D721Med (cell line): ENCODE measurements at regions not wholly inside any gene's neighbourhood (a gene's known extent, or its start where the extent isn't known, plus 50 kb on each side); places are given as distances from the start of the nearest gene placed in this dataset.
"Not testable (repeated sequence)": the region's sequence is repeated elsewhere in the genome, so short reads cannot be mapped to it uniquely, and the experiment has no call there.

Source experiments
- DNase-seq: peaks from one replicate; pipeline ENCODE4 v3.0.0; 2011; ENCODE audit warnings: low spot score; ENCODE audit not compliant: insufficient read length
- FAIRE-seq: peaks from 2 replicates; lab custom pipeline; 2011; peaks lifted over from hg19 to GRCh38; lab: Jason Lieb, UNC
- TF ChIP-seq, protein P1 (sequence below): IDR thresholded peaks from 2 replicates; pipeline ENCODE4 v1.5.1; 2012; ENCODE audit warnings: mild to moderate bottlenecking, control low read depth; ENCODE audit not compliant: insufficient read depth; ENCODE audit errors: missing control alignments

GRCh38 chr5:113713051-113713450, 199.6 kb downstream of the YTHDC2 start:
- TF ChIP-seq, protein P1, sequence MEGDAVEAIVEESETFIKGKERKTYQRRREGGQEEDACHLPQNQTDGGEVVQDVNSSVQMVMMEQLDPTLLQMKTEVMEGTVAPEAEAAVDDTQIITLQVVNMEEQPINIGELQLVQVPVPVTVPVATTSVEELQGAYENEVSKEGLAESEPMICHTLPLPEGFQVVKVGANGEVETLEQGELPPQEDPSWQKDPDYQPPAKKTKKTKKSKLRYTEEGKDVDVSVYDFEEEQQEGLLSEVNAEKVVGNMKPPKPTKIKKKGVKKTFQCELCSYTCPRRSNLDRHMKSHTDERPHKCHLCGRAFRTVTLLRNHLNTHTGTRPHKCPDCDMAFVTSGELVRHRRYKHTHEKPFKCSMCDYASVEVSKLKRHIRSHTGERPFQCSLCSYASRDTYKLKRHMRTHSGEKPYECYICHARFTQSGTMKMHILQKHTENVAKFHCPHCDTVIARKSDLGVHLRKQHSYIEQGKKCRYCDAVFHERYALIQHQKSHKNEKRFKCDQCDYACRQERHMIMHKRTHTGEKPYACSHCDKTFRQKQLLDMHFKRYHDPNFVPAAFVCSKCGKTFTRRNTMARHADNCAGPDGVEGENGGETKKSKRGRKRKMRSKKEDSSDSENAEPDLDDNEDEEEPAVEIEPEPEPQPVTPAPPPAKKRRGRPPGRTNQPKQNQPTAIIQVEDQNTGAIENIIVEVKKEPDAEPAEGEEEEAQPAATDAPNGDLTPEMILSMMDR, result no peak
- DNase-seq (no peak), FAIRE-seq (no peak)

DNA sequence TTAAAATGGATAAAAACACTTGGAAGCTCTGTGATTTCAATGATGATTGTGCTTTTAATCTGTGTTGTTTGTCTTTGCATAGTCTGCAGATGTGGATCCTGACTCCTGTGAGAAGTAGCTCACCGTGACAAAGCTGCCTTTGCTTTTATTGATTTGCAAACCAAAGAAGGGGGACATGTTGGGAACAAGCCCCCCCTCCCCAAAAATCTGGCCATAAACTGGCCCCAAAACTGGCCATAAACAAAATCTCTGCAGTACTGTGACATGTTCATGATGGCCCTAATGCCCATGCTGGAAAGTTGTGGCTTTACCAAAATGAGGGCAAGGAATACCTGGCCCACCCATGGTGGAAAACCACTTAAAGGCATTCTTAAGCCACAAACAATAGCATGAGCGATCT, 202.4 kb downstream of the YTHDC2 start:
- not testable (repeated sequence) for FAIRE-seq, DNase-seq

DNA sequence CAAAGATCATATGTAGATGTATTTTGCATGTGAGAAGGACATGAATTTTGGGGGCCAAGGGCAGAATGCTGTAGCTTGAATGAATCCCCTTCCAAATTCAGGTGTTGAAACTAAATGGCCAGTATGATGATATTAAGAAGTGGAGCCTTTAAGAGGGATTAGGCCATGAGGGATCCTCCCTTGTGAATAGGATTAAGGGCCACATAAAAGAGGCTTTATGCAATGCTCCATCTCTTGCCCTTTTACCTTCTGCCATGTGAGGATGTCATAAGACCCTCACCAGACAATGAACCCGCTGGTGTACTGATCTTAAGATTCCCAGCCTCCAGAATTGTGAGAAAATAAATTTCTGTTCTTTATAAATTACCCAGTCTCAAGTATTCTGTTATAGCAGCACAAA, 206.1 kb downstream of the YTHDC2 start:
- TF ChIP-seq, protein P1, result no peak
- FAIRE-seq (peak; percentile 55), DNase-seq (no peak)

DNA sequence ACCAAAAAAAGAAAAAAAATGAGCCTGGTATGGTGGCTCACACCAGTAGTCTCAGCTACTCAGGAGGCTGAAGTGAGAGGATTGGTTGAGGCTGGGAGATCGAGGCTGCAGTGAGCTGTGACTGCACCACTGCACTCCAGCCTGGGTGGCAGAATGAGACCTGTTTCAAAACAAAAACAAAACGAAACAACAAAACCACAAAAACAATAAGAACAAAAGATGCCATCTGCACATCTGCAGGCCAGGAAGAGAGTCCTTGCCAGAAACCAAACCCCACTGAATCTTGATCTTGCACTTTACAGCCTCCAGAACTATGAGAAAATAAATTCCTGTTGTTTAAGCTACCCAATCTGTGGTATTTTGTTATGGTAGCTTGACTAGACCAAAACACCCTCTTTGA, 207.7 kb downstream of the YTHDC2 start:
- DNase-seq (no peak), FAIRE-seq (no peak)
- TF ChIP-seq, protein P1, result no peak

DNA sequence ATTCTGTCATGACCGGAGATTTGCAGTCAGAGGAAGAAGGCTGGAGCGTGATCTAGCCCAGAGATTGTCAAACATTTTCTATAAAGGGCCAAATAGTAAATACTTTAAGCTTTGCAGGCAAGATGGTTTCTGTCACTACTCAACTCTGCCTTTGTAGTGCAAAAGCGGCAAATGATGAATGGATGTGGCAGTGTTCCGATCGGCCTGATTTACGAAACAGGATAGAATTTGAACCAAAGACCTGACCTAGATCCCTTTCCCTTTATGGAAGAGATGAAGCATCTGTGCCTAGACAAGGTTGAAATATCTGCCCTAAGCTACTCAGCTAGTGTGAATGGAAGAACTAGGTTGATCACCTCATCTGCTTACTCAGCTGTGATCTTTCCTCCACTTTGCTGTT, 209.5 kb downstream of the YTHDC2 start:
- TF ChIP-seq, protein P1, result no peak
- DNase-seq (no peak), FAIRE-seq (no peak)

- DNase-seq (no peak), FAIRE-seq (no peak)
- TF ChIP-seq, protein P1, result no peak
Measured at GRCh38 chr5:113735751-113736150, 222.3 kb downstream of the YTHDC2 start.

DNA sequence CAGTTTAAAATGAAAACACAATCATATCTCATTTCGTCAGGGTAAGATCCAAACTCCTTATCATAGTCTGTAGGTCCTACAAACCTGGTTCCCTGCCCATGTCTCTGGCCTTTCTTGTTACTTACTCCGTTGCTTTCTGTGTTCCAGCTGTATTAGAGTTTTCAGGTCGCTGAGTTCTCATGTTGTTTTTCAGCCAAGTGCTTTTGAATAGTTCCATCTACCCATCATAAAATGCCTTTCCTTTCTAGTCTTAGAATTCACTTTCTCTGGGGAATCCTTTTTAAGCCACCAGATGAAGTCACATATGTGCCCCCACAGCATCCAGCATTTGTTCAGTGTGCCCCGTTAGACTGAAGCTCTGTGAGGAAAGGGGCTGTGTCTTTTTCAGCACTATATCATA, 228.7 kb downstream of the YTHDC2 start:
- DNase-seq (no peak), FAIRE-seq (no peak)
- TF ChIP-seq, protein P1, result no peak

DNA sequence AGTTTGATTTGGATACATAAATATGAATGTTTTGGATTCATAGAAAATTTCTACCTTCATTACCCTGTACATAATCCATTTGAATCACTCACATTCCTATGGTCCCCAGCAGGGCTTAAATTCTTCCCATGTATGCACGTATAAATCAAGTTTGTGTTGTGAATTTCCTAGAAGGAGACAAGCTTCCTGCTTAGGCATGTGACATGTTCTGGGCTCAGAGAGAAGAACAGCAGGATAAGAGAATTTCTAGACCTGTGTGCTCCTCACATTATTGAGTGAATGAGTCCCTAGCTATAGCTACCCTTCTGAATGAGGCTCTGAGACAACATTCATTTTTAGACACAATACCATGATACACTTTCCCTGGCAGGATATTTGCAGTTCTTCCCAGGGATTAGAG, 229.1 kb downstream of the YTHDC2 start:
- FAIRE-seq (no peak), DNase-seq (no peak)
- TF ChIP-seq, protein P1, result no peak
